Glomerular visceral epithelial cell (primary cell): ENCODE measurements at regions not wholly inside any gene's neighbourhood (a gene's known extent, or its start where the extent isn't known, plus 50 kb on each side); places are given as distances from the start of the nearest gene placed in this dataset.

ENCODE experiments used
- DNase-seq: peaks from one replicate; pipeline ENCODE4 v3.0.0-alpha.2; 2016; ENCODE audit errors: extremely low spot score

DNA sequence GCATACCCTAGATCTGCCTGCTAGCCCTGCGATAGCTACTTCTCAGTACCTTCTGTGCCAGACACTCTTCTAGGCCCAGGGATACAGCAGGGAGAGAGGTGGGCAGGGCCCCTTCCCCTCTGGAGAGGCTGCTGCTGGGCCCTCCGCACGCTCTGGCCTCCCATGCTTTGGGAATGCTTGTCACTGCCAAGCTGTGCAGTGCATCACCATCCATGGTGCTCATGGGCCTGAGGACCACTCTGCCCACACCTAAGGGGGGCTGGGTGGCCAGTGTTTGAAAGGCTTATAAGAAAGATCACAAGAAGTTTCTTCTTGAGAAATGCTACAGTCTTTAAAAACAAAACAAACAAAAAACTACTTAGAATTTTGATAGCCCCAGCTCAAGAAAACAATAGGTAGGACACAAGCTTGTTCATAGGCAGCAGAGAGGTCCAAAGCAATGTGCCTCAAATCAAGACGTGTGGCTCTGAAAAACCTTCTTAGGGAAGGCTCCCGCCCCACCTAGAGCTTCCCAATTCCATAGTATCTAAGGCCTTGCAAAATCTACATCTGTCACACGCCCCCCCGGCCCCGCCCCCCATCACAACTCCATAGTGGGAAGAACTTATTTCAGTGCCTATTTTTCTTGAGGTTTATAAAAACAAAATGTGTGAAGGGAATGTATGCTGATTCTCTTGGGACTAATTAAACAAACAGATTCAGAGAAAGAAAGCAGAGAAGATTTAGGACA lies 145.8 kb downstream of the TM9SF2 start:
- no peak for DNase-seq

DNA sequence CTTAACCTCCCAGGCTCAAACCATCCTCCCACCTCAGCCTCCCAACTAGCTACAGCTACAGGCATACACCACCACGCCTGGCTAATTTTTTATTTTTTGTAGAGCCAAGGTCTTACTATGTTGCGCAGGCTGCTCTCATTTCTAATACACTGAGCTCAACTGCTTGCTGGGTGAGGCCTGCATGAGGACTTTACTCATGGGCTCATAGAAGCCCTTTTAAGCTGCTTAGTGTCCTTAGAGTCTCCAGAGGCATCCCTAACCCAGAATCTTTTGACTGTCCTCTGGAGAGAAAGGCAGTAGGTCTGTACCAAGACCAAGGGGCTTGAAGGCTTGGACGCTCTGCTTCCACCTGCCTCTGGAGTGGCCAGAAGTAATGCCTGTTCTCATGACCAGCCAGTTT lies 141.6 kb downstream of the TM9SF2 start:
- no peak for DNase-seq

DNA sequence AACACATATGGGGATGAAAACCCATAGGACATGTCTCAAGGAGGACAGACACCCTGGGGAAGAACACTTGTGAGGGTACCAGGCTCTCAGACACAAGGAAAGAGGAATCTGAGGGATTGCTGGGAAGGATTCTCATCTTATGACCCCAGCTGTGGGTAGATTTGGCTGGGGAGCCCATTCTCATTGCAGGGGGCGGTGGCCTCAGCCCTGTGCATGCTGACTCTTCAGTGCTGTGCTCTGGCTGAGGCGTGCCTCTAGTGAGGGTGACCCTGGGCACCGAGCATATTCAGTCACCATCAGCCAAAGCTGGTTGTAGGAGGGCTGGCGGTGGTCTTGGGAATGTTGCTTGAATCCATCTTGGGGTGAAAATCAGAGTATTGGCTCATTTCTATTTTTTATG lies 140.7 kb downstream of the TM9SF2 start:
- no peak for DNase-seq

DNA sequence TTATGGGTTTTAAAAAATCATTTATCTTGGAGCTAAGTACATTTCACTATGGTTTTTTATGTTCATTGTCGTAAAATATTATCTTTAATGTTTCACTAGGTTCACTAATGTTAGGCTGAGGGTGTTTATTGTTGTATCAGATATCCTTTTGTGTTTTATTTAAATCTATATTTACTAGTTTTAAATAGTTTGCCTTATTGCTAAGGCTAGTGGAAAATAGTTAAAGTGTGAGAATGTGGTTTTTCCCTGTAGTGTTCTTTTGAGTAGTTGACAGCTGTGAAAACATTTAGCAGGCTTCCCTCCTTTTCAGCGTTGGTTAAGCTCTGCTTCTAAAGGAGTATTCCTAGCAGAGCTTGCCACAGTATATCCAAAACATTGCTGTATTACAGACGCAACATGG lies 139.0 kb downstream of the TM9SF2 start:
- no peak for DNase-seq

DNA sequence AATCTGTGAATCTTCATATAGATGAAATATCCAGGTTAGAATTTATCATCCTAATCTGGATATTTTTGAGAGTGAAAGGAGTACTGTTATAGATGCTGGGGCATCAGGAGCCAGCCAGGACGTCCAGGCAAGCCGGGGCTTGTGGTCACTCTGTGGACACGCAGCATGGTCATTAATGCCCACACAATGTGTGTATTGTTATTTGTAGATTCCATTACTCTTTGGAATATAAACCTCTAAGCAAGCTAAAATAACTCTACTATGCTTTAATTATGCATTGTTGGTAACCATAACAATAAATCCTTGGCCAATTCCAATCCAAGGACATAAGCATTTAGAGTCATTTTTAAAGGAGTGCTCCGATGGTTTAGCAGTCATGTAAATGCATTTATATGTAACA lies 137.9 kb downstream of the TM9SF2 start:
- DNase-seq, result no peak

DNA sequence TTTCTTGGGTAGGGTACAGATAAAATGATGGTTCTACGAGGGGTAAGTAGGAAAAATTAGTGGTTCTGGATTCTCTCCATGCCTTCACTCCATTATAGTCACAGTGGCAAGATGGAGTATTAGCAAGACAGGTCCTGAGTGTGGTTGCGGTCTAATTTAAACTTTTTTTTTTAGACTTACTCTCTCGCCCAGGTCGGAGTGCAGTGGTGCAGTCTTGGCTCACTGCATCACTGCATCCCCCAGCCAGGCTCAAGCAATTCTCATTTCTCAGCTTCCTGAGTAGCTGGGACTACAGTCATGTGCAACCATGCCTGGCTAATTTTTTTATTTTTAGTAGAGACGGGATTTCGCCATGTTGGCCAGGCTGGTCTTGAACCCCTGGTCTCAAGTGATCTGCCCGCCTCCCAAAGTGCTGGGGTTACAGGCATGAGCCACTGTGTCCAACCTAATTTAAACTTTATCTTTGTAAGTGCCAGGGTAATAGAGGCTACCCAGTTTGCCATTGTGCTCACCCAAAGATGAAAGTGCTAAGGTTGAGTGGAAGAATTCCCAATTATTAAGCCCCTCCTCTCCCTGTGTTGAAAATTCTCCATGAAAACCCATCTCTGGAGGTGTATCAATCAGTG lies 135.6 kb downstream of the TM9SF2 start:
- DNase-seq, result no peak

DNA sequence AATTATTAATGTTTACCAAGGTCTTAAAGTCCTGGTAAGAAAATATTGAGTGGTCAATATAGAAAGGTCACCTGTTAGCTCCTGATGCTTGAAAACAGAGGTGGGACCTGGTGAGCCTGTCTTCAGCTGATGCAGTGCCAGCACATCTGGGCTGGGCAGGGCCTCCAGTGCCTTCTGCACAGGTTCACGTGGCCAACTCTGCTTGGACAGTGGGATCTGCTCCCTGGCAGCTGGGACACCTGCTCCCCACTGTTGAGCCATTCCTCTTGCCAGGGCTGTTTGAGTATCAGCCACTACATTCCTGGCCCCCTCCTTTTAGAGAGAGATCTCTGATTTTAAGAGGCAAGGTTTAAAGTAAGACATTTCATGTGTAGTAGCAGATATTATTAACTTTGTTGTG lies 135.0 kb downstream of the TM9SF2 start:
- DNase-seq, result no peak

DNA sequence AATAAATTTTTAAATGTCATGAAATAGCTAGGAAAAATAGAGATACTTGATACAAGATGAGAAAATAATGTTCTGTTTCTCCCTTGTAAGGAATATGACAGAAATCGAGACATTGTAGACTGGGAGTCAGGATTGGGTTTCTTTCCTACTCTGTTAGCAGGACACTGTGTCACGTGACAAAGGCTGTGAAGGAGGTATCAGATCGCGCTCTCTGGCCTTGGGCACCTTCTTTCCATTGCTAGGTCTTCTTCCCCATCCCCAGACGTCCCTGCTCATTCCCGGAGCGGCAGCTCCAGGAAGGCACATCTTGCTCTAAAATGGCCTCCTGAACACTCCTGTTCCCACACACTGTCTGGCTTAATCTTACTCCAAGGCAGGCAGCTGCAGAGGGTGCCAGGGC lies 133.4 kb downstream of the TM9SF2 start:
- DNase-seq, result no peak

DNA sequence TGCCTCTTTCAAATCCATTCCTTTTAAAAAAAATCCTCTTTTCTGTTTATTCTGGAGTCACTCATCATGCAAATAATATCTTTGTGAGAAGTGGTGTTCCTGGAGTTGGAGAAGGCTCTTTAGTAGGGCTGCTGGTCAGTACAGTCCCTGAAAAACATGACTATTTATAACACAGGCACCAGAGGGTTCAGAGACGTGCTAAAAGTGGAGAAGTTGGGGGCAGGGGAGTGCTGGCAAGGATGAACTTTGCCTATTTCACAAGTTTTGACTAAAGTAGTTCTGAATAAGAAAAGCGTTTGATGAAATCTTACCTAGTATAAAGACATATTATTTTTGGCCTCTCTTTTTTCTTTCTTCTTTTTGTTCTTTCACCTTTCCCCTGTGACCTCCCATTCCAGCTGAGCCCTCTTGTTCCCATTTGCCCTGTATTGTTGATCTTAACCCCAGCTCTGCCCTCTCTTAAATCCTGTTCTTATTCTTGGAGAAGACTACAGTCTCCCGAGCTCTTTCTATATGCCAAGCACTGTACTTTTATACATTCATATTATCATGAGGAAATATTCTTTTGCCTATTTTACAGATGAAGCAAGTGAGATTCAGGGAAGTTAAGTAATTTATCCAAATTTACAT lies 129.1 kb downstream of the TM9SF2 start:
- DNase-seq, result no peak

DNA sequence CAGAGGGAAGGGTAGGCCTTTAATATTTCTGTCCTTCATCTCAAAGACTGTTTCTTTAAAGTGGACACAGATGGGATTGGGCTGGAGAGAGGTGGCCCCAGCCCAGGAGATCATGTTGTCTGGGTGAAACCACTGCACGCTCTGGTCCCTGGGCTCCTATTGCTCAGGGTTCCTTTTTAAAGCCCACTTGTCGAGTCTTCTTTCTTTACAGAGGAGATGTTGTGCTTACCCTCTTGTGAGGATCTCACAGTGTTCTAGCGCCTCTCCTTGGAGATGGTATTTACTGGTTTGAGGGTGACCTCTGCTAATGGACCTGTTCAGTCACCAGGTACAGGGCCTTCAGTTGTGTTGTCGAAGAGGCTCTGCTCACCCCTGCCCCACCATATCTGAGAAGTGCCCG lies 128.4 kb downstream of the TM9SF2 start:
- no peak for DNase-seq

DNA sequence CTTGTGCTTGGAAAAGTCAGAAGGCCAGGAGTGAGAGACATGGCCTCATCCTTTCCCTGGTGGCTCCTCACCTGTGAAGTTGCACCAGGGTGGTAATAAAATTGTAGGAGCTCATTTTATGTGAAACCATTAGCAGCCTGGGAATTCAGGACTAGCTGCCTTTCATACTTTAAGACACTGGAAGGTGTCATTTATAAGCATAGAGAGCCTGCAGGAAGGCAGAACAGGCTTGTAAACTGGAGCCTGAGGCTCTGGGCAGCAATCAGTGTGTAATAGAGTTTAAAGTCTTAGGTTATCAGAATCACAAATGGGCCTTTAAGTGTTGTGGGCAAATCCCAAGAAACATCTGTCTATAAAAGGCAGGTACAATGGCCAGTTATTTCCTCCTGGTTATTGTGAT lies 127.2 kb downstream of the TM9SF2 start:
- DNase-seq, result no peak

DNA sequence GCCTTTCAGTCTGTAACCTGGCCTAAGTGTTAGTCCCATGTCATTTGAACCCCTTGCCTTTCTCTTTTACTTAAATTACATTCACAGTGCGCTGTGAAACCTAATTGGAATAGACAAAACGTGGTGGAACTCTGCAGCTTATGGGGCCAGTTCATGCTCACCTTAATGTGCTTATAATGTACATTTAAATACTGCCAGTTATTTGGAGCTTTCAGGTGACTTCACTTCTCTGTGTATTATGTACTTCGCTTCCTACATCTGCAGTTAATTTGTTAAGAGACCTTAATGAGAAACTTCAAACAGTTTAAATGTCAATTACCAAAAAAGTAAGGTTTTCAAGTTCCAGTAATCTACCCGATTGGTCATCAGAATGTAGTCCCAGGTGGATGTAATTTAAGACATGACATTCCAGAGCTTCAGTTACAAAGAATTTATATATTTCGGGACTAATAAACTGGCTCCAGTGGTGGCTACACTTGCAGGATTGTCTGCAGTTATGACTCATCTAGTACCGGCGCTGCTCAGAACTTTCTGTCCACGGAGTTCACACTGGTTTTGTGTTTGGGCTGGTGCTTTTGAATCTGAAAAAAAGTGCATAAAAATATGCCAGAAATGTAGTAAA lies 125.3 kb downstream of the TM9SF2 start:
- peak; percentile 51 for DNase-seq

DNA sequence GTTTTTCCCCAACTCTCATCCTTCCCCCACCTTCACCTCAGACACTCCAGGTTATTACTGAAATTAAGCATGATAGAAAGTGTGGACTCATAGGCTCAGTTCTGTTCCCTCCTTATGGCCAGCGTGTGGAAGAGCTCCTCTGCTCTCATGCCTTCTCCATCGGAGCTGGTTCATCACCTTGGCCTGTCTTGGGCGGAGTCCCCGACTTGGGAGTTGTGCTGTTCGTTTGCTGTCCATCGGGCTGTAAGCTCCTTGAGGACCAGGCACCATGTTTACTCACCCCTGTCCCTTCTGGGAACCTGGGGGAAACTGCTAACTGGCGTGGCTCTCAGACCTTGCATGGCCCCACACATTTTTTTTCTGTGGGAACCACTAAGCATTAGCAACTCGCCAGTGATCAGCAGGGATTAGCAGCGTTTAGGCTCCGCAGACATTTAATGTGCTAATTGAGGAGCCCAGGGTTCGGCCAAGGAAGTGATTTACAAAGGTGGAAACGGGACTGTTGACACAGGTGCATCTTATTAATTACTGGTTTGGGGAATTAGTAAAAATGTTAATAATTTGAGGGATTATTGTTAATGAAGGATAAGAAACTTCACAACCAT lies 123.8 kb downstream of the TM9SF2 start:
- DNase-seq, result no peak

DNA sequence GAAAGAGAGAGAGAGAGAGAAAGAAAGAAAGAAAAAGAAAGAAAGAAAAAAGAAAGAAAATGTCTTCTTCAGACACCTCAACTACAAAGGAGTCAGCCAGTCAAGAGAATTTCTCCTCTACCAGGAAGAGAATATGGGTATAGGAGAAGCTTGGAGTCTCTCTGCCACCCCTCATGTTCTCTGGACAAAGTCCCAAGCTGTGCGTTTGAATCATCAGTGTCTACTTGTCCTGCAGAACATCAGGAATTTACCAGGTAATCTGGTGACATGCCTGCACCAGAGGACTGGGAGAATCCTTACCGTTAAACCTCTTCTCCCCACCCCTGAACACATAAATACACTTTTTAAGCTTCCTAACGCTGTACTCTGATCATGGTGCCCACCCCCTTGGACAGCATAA lies 119.5 kb downstream of the TM9SF2 start:
- no peak for DNase-seq

DNA sequence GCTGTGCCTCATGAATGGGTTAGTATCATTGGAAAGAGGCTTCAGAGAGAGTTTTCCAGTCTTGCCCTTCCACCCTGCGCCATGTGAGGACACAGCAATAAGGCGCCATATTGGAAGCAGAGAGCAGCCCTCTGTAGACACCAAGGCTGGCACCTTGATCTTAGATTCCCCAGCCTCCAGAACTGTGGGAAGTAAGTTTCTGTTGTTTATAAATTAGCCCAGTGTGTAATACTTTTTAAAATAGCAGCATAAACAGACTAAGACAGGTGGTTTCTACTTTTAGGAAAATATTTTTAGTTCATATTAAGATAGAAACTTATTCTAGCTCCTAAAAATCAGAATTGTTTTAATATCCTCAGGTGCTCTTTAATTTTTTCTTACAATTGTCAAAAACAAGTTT lies 117.9 kb downstream of the TM9SF2 start:
- DNase-seq, result no peak

DNA sequence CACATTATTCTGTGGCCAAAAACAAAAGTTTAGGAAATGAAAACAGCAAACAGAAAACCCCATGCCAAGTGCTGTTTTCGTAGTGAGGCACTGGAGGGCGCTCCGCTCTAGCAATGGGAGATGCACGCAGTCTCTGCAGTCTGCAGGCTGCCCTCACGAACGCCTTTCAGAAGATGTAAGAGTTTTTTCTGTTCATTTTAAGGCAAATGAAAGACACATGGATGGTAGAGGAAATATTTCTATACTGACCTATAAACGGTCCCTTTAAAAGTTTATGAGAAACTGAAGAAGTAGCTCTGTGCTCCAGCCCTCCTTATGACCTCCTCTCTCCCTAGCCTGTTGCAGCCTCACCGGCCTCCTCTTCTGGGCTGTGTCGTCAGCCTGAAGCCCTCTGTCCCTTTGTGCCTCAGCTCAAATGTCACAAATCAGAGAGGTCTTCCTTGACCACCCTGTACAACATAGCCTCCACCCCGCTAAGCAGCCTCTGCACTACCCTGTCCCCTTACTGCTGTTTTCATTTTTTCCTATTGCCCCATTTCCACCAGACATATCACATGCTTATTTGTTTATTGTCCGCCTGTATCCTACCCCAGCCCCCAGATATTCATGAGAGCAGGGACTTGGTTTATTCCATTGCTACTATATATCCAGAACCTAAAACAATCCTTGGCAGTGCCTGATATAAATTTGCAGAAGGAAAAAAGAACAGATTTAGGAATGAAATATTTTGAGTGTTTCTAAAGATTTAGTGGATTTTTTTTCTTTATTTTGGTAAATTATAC lies 116.4 kb downstream of the TM9SF2 start:
- DNase-seq, result peak; percentile 49

DNA sequence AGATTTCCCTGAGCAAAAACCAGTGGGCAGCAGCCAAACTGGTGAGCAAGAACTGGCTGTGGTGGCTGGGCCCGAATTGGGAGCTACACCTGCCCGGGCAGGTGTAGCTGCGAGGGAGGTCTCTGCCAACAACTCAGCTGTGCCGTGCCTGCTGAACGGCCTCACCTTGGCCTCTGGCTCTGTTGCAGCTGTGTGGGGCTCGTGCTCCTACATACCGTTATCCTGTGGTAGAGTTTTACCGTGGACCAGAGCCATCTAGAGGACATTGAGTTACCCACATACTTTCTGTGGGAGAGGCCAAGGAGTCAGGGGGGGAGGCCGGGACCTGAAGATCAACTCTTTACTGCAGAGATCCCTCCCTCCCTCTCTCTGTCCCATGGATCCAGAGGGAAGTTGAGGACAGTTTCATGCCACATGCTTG lies 113.2 kb downstream of the TM9SF2 start:
- DNase-seq, result peak; percentile 56
